ENCODE measurements at regions not wholly inside any gene's neighbourhood (a gene's known extent, or its start where the extent isn't known, plus 50 kb on each side); places are given as distances from the start of the nearest gene placed in this dataset.
"Not testable (repeated sequence)": the region's sequence is repeated elsewhere in the genome, so short reads cannot be mapped to it uniquely, and the experiment has no call there.

GRCh38 chr3:139227165-139227564 lies 116.7 kb upstream of the MRPS22 start:
- H3K4me3 ChIP-seq (ENCODE audit: low read depth, poor library complexity, severe bottlenecking): no peak overlapping the region
- TF ChIP-seq POLR2A (IDR thresholded peaks at IDR 0.05) (no peak), CTCF (IDR thresholded peaks at IDR 0.05) (no peak)
- 15 to 36% methylated on average over 1 of the region's 1 CpG for WGBS, 2 donors
- intact Hi-C loops (cut with DNase I; ENCODE audit: low total_unique reads): no loop called here
- DNase-seq (ENCODE audit: low spot score in 2 of 2): no peak

GRCh38 chr3:139227827-139228226 lies 116.0 kb upstream of the MRPS22 start:
- DNase-seq (ENCODE audit: low spot score in 2 of 2): no peak
- intact Hi-C loops (cut with DNase I; ENCODE audit: low total_unique reads): no loop called here
- H3K4me3 ChIP-seq (ENCODE audit: low read depth, poor library complexity, severe bottlenecking): no peak overlapping the region
- 36 to 49% methylated on average over 4 of the region's 4 CpGs for WGBS, 2 donors
- TF ChIP-seq CTCF (IDR thresholded peaks at IDR 0.05) (no peak), POLR2A (IDR thresholded peaks at IDR 0.05) (no peak)

- no peak for TF ChIP-seq CTCF (IDR thresholded peaks at IDR 0.05)
- TF ChIP-seq POLR2A (IDR thresholded peaks at IDR 0.05): no peak
- no peak overlapping the region for H3K4me3 ChIP-seq (ENCODE audit: low read depth, poor library complexity, severe bottlenecking)
- DNase-seq (ENCODE audit: low spot score in 2 of 2): no peak
- 72 to 79% methylated on average over 8 of the region's 8 CpGs for WGBS, 2 donors
- intact Hi-C loops (cut with DNase I; ENCODE audit: low total_unique reads): no loop called here
Measured at GRCh38 chr3:139230391-139230790, 113.4 kb upstream of the MRPS22 start.

GRCh38 chr3:139231555-139232281 lies 112.1 kb upstream of the MRPS22 start:
- WGBS, 2 donors: 79 to 81% methylated on average over 5 of the region's 5 CpGs
- intact Hi-C loops (cut with DNase I; ENCODE audit: low total_unique reads): no loop called here

GRCh38 chr3:139232341-139232740 lies 111.5 kb upstream of the MRPS22 start:
- intact Hi-C loops (cut with DNase I; ENCODE audit: low total_unique reads); H3K4me3 ChIP-seq (ENCODE audit: low read depth, poor library complexity, severe bottlenecking); DNase-seq (ENCODE audit: low spot score in 2 of 2): not testable (repeated sequence)
- 97 to 98% methylated on average over 3 of the region's 3 CpGs for WGBS, 2 donors

More at GRCh38 chr3:139231555-139232281, 112.1 kb upstream of the MRPS22 start:
- H3K4me3 ChIP-seq (ENCODE audit: low read depth, poor library complexity, severe bottlenecking): no peak overlapping the region
- TF ChIP-seq CTCF (IDR thresholded peaks at IDR 0.05): no peak
- no peak for DNase-seq (ENCODE audit: low spot score in 2 of 2)

GRCh38 chr3:139234491-139234890 lies 109.3 kb upstream of the MRPS22 start:
- WGBS, 2 donors: 58 to 83% methylated on average over 3 of the region's 3 CpGs
- H3K4me3 ChIP-seq (ENCODE audit: low read depth, poor library complexity, severe bottlenecking): no peak overlapping the region
- no peak for DNase-seq (ENCODE audit: low spot score in 2 of 2)
- intact Hi-C loops (cut with DNase I; ENCODE audit: low total_unique reads): no loop called here
- TF ChIP-seq CTCF (IDR thresholded peaks at IDR 0.05): no peak
- no peak for TF ChIP-seq POLR2A (IDR thresholded peaks at IDR 0.05)

Data from lower leg skin (tissue), 4 donors.